H7 (cell line): ENCODE measurements at regions not wholly inside any gene's neighbourhood (a gene's known extent, or its start where the extent isn't known, plus 50 kb on each side); places are given as distances from the start of the nearest gene placed in this dataset.
"Not testable (repeated sequence)": the region's sequence is repeated elsewhere in the genome, so short reads cannot be mapped to it uniquely, and the experiment has no call there.

Experiments used
- DNase-seq: peaks from one replicate; pipeline ENCODE4 v3.0.0; 2012
- H3K27me3 ChIP-seq: 2 replicates; pipeline ENCODE4 v1.6.0; 2011; ENCODE audit warnings: mild to moderate bottlenecking, low read length; ENCODE audit not compliant: control insufficient read depth, insufficient read depth
- H3K36me3 ChIP-seq: replicated peaks from 2 replicates; pipeline ENCODE4 v1.5.1; 2011; ENCODE audit warnings: low read length; ENCODE audit not compliant: control insufficient read depth, insufficient read depth
- H3K4me3 ChIP-seq: 2 replicates; pipeline ENCODE4 v1.5.1; 2011; ENCODE audit warnings: low read depth, mild to moderate bottlenecking, control low read depth, low read length, moderate library complexity; ENCODE audit not compliant: insufficient read depth

- H3K27me3 ChIP-seq = no peaks in the 10 kb centered on the region
- no peaks in the 10 kb centered on the region for H3K36me3 ChIP-seq
- H3K4me3 ChIP-seq = no peak overlapping the region
- DNase-seq = no peak
Measured at GRCh38 chr14:56992332-56992820, 182.1 kb upstream of the OTX2 start.

GRCh38 chr14:56990991-56991627 is 180.8 kb upstream of the OTX2 start:
- H3K36me3 ChIP-seq, DNase-seq, H3K4me3 ChIP-seq, H3K27me3 ChIP-seq: not testable (repeated sequence)

- Histone ChIP-seq H3K4me3 (no peak overlapping the region), H3K36me3 (no peaks in the 10 kb centered on the region), H3K27me3 (no peaks in the 10 kb centered on the region)
- no peak for DNase-seq
Measured at GRCh38 chr14:56989359-56989758, 179.1 kb upstream of the OTX2 start.

GRCh38 chr14:56979936-56980335 is 169.7 kb upstream of the OTX2 start:
- H3K4me3 ChIP-seq = no peak overlapping the region
- no peaks in the 10 kb centered on the region for H3K36me3 ChIP-seq
- no peaks in the 10 kb centered on the region for H3K27me3 ChIP-seq
- no peak for DNase-seq

- DNase-seq = no peak
- no peak overlapping the region for H3K4me3 ChIP-seq
- H3K27me3 ChIP-seq = no peaks in the 10 kb centered on the region
- no peaks in the 10 kb centered on the region for H3K36me3 ChIP-seq
Measured at GRCh38 chr14:56976211-56976610, 165.9 kb upstream of the OTX2 start.

- DNase-seq = no peak
- no peaks in the 10 kb centered on the region for H3K36me3 ChIP-seq
- no peak overlapping the region for H3K4me3 ChIP-seq
- H3K27me3 ChIP-seq = no peaks in the 10 kb centered on the region
Measured at GRCh38 chr14:56975521-56975920, 165.2 kb upstream of the OTX2 start.

- Histone ChIP-seq H3K36me3 (no peaks in the 10 kb centered on the region), H3K4me3 (no peak overlapping the region), H3K27me3 (no peaks in the 10 kb centered on the region)
- no peak for DNase-seq
Measured at GRCh38 chr14:56972948-56973347, 162.7 kb upstream of the OTX2 start.

GRCh38 chr14:56964895-56965294 is 154.6 kb upstream of the OTX2 start:
- Histone ChIP-seq H3K27me3 (no peaks in the 10 kb centered on the region), H3K4me3 (no peak overlapping the region), H3K36me3 (no peaks in the 10 kb centered on the region)
- DNase-seq = no peak

GRCh38 chr14:56963381-56963780 is 153.1 kb upstream of the OTX2 start:
- Histone ChIP-seq H3K4me3 (no peak overlapping the region), H3K27me3 (no peaks in the 10 kb centered on the region), H3K36me3 (no peaks in the 10 kb centered on the region)
- no peak for DNase-seq

- H3K27me3 ChIP-seq = no peaks in the 10 kb centered on the region
- no peak overlapping the region for H3K4me3 ChIP-seq
- DNase-seq = no peak
- no peaks in the 10 kb centered on the region for H3K36me3 ChIP-seq
Measured at GRCh38 chr14:56962444-56963080, 152.3 kb upstream of the OTX2 start.

- H3K4me3 ChIP-seq = no peak overlapping the region
- no peaks in the 10 kb centered on the region for H3K36me3 ChIP-seq
- no peak for DNase-seq
- H3K27me3 ChIP-seq = no peaks in the 10 kb centered on the region
Measured at GRCh38 chr14:56959869-56960268, 149.6 kb upstream of the OTX2 start.

- H3K36me3 ChIP-seq = no peaks in the 10 kb centered on the region
- no peak for DNase-seq
Measured at GRCh38 chr14:56959121-56959520, 148.8 kb upstream of the OTX2 start.

GRCh38 chr14:56956182-56956581 is 145.9 kb upstream of the OTX2 start:
- Histone ChIP-seq H3K4me3 (no peak overlapping the region), H3K27me3 (no peaks in the 10 kb centered on the region)
- no peak for DNase-seq

More at GRCh38 chr14:56959121-56959520, 148.8 kb upstream of the OTX2 start:
- Histone ChIP-seq H3K27me3 (no peaks in the 10 kb centered on the region), H3K4me3 (no peak overlapping the region)

GRCh38 chr14:56955745-56956144 is 145.5 kb upstream of the OTX2 start:
- Histone ChIP-seq H3K36me3 (no peaks in the 10 kb centered on the region), H3K4me3 (no peak overlapping the region), H3K27me3 (no peaks in the 10 kb centered on the region)
- no peak for DNase-seq

More at GRCh38 chr14:56956182-56956581, 145.9 kb upstream of the OTX2 start:
- no peaks in the 10 kb centered on the region for H3K36me3 ChIP-seq

GRCh38 chr14:56953884-56954283 is 143.6 kb upstream of the OTX2 start:
- Histone ChIP-seq H3K27me3 (no peaks in the 10 kb centered on the region), H3K36me3 (no peaks in the 10 kb centered on the region), H3K4me3 (no peak overlapping the region)
- no peak for DNase-seq
